ENCODE measurements at regions not wholly inside any gene's neighbourhood (a gene's known extent, or its start where the extent isn't known, plus 50 kb on each side); places are given as distances from the start of the nearest gene placed in this dataset.

GRCh38 chr20:50415516-50416268 is 94.5 kb upstream of the PTPN1 start:
- DNase-seq (ENCODE audit: low read depth), result no peak
- TF ChIP-seq POLR2A (IDR thresholded peaks at IDR 0.05; ENCODE audit: extremely low read depth, insufficient read length), result no peak
- no peak for TF ChIP-seq MYC (IDR thresholded peaks at IDR 0.05; ENCODE audit: low read depth, low read length)
- no peak for TF ChIP-seq MAX (IDR thresholded peaks at IDR 0.05; ENCODE audit: low read depth, low read length)
- no peak for TF ChIP-seq CTCF (IDR thresholded peaks at IDR 0.05; ENCODE audit: low read depth, low read length)
- H3K4me3 ChIP-seq (ENCODE audit: low read depth, low read length), result no peak overlapping the region

GRCh38 chr20:50416269-50417022 is 93.7 kb upstream of the PTPN1 start:
- TF ChIP-seq CTCF (IDR thresholded peaks at IDR 0.05; ENCODE audit: low read depth, low read length) (no peak), MAX (IDR thresholded peaks at IDR 0.05; ENCODE audit: low read depth, low read length) (no peak), POLR2A (IDR thresholded peaks at IDR 0.05; ENCODE audit: extremely low read depth, insufficient read length) (no peak), MYC (IDR thresholded peaks at IDR 0.05; ENCODE audit: low read depth, low read length) (no peak)
- no peak for DNase-seq (ENCODE audit: low read depth)
- H3K4me3 ChIP-seq (ENCODE audit: low read depth, low read length), result no peak overlapping the region

- TF ChIP-seq CTCF (IDR thresholded peaks at IDR 0.05; ENCODE audit: low read depth, low read length) (no peak), POLR2A (IDR thresholded peaks at IDR 0.05; ENCODE audit: extremely low read depth, insufficient read length) (no peak), MYC (IDR thresholded peaks at IDR 0.05; ENCODE audit: low read depth, low read length) (no peak), MAX (IDR thresholded peaks at IDR 0.05; ENCODE audit: low read depth, low read length) (no peak)
- no peak overlapping the region for H3K4me3 ChIP-seq (ENCODE audit: low read depth, low read length)
- DNase-seq (ENCODE audit: low read depth), result no peak
Measured at GRCh38 chr20:50417023-50417329, 93.2 kb upstream of the PTPN1 start.

- no peak for DNase-seq (ENCODE audit: low read depth)
- H3K4me3 ChIP-seq (ENCODE audit: low read depth, low read length), result no peak overlapping the region
- no peak for TF ChIP-seq CTCF (IDR thresholded peaks at IDR 0.05; ENCODE audit: low read depth, low read length)
- no peak for TF ChIP-seq POLR2A (IDR thresholded peaks at IDR 0.05; ENCODE audit: extremely low read depth, insufficient read length)
- no peak for TF ChIP-seq MYC (IDR thresholded peaks at IDR 0.05; ENCODE audit: low read depth, low read length)
- TF ChIP-seq MAX (IDR thresholded peaks at IDR 0.05; ENCODE audit: low read depth, low read length), result no peak
Measured at GRCh38 chr20:50417484-50418235, 92.5 kb upstream of the PTPN1 start.

GRCh38 chr20:50418890-50419642 is 91.1 kb upstream of the PTPN1 start:
- TF ChIP-seq MYC (IDR thresholded peaks at IDR 0.05; ENCODE audit: low read depth, low read length), result no peak
- no peak for TF ChIP-seq MAX (IDR thresholded peaks at IDR 0.05; ENCODE audit: low read depth, low read length)
- TF ChIP-seq CTCF (IDR thresholded peaks at IDR 0.05; ENCODE audit: low read depth, low read length), result no peak
- no peak for TF ChIP-seq POLR2A (IDR thresholded peaks at IDR 0.05; ENCODE audit: extremely low read depth, insufficient read length)
- no peak for DNase-seq (ENCODE audit: low read depth)
- no peak overlapping the region for H3K4me3 ChIP-seq (ENCODE audit: low read depth, low read length)

Data from NB4 (cell line).